ENCODE measurements at regions not wholly inside any gene's neighbourhood (a gene's known extent, or its start where the extent isn't known, plus 50 kb on each side); places are given as distances from the start of the nearest gene placed in this dataset.

GRCh38 chr2:217636578-217636977 lies 366.2 kb downstream of the TNS1 start:
- Histone ChIP-seq H3K9ac (ENCODE audit: low read length) (no peak overlapping the region), H3K79me2 (ENCODE audit: low read length) (no peaks in the 10 kb centered on the region), H3K9me3 (ENCODE audit: low read length) (no peaks in the 10 kb centered on the region), H3K4me3 (ENCODE audit: low read length) (no peak overlapping the region), H3K27ac (ENCODE audit: low read length) (no peak overlapping the region), H4K20me1 (ENCODE audit: insufficient read depth, low read depth, low read length) (no peaks in the 10 kb centered on the region), H3K27me3 (ENCODE audit: low read length) (no peaks in the 10 kb centered on the region), H3K9me2 (replicated peaks; ENCODE audit: insufficient read depth, low read length) (no peaks in the 10 kb centered on the region), H2AFZ (ENCODE audit: low read length) (no peak overlapping the region), H3K36me3 (ENCODE audit: insufficient read depth, low read length) (no peaks in the 10 kb centered on the region), H3K4me2 (ENCODE audit: low read depth, low read length, poor library complexity, severe bottlenecking) (no peak overlapping the region), H3K4me1 (ENCODE audit: low read length) (no peaks in the 10 kb centered on the region)
- DNase-seq = no peak

DNA sequence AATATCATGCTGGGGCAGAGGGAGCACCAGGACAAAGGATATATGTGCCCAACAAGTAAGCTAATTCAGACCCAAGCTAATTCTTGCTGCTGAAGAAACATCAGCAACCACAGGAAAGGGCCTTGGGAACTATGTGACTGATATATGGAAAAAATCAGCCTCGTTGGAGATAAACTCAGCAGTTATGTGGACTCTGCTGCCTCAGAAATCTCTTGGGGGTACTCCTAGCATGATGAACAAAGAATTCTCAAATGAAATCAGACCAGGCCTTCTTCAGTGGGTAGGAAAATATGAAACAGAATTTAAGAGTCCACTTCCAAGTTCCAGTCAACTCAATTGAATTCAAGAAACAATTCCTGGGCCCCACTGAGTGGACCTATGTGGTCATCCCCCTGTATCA lies 367.9 kb downstream of the TNS1 start:
- Histone ChIP-seq H2AFZ (ENCODE audit: low read length) (no peak overlapping the region), H3K4me1 (ENCODE audit: low read length) (no peaks in the 10 kb centered on the region), H3K79me2 (ENCODE audit: low read length) (no peaks in the 10 kb centered on the region), H3K9ac (ENCODE audit: low read length) (no peak overlapping the region), H3K27ac (ENCODE audit: low read length) (no peak overlapping the region), H3K27me3 (ENCODE audit: low read length) (no peaks in the 10 kb centered on the region), H3K9me3 (ENCODE audit: low read length) (no peaks in the 10 kb centered on the region), H3K4me3 (ENCODE audit: low read length) (no peak overlapping the region), H4K20me1 (ENCODE audit: insufficient read depth, low read depth, low read length) (no peaks in the 10 kb centered on the region), H3K4me2 (ENCODE audit: low read depth, low read length, poor library complexity, severe bottlenecking) (no peak overlapping the region), H3K9me2 (replicated peaks; ENCODE audit: insufficient read depth, low read length) (no peaks in the 10 kb centered on the region), H3K36me3 (ENCODE audit: insufficient read depth, low read length) (no peaks in the 10 kb centered on the region)
- no peak for DNase-seq

- Histone ChIP-seq H3K36me3 (ENCODE audit: insufficient read depth, low read length) (no peaks in the 10 kb centered on the region), H3K9ac (ENCODE audit: low read length) (no peak overlapping the region), H3K4me1 (ENCODE audit: low read length) (no peaks in the 10 kb centered on the region), H3K9me2 (replicated peaks; ENCODE audit: insufficient read depth, low read length) (no peaks in the 10 kb centered on the region), H4K20me1 (ENCODE audit: insufficient read depth, low read depth, low read length) (no peaks in the 10 kb centered on the region), H3K4me3 (ENCODE audit: low read length) (no peak overlapping the region), H3K27ac (ENCODE audit: low read length) (no peak overlapping the region), H3K27me3 (ENCODE audit: low read length) (no peaks in the 10 kb centered on the region), H3K79me2 (ENCODE audit: low read length) (no peaks in the 10 kb centered on the region), H3K9me3 (ENCODE audit: low read length) (no peaks in the 10 kb centered on the region), H3K4me2 (ENCODE audit: low read depth, low read length, poor library complexity, severe bottlenecking) (no peak overlapping the region), H2AFZ (ENCODE audit: low read length) (no peak overlapping the region)
- no peak for DNase-seq
Measured at GRCh38 chr2:217632043-217632442, 370.8 kb downstream of the TNS1 start.

- Histone ChIP-seq H3K36me3 (ENCODE audit: insufficient read depth, low read length) (no peaks in the 10 kb centered on the region), H3K27ac (ENCODE audit: low read length) (no peak overlapping the region), H3K4me2 (ENCODE audit: low read depth, low read length, poor library complexity, severe bottlenecking) (no peak overlapping the region), H2AFZ (ENCODE audit: low read length) (no peak overlapping the region), H3K9ac (ENCODE audit: low read length) (no peak overlapping the region), H4K20me1 (ENCODE audit: insufficient read depth, low read depth, low read length) (no peaks in the 10 kb centered on the region), H3K9me2 (replicated peaks; ENCODE audit: insufficient read depth, low read length) (no peaks in the 10 kb centered on the region), H3K4me1 (ENCODE audit: low read length) (no peaks in the 10 kb centered on the region), H3K9me3 (ENCODE audit: low read length) (no peaks in the 10 kb centered on the region), H3K27me3 (ENCODE audit: low read length) (no peaks in the 10 kb centered on the region), H3K4me3 (ENCODE audit: low read length) (no peak overlapping the region), H3K79me2 (ENCODE audit: low read length) (no peaks in the 10 kb centered on the region)
- no peak for DNase-seq
Measured at GRCh38 chr2:217631115-217631514, 371.7 kb downstream of the TNS1 start.

DNA sequence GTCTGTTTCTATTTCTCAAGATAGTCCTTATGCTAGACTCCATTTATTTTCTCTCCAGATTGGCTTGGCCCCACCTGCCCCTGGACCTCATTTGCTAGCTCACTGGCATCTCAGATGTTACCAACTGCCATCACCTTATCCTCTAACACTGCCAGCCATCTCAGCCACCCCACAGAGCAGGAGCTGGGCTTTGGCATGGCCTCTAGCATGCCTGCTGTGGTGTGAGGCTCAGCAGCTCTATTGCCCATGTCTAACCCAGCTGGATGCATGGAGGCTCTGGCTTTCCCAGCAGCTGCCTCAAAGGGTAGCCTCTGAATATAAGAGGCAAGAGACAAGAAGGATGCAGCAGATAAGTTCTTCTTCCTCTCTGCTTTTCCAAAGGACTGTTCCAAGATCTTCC lies 373.4 kb downstream of the TNS1 start:
- H3K27me3 ChIP-seq (ENCODE audit: low read length) = no peaks in the 10 kb centered on the region

GRCh38 chr2:217628061-217628460 lies 374.7 kb downstream of the TNS1 start:
- no peaks in the 10 kb centered on the region for H3K4me1 ChIP-seq (ENCODE audit: low read length)
- H3K36me3 ChIP-seq (ENCODE audit: insufficient read depth, low read length) = no peaks in the 10 kb centered on the region
- no peak overlapping the region for H2AFZ ChIP-seq (ENCODE audit: low read length)
- no peaks in the 10 kb centered on the region for H3K27me3 ChIP-seq (ENCODE audit: low read length)
- H4K20me1 ChIP-seq (ENCODE audit: insufficient read depth, low read depth, low read length) = no peaks in the 10 kb centered on the region
- DNase-seq = no peak
- no peaks in the 10 kb centered on the region for H3K9me3 ChIP-seq (ENCODE audit: low read length)
- H3K4me2 ChIP-seq (ENCODE audit: low read depth, low read length, poor library complexity, severe bottlenecking) = no peak overlapping the region
- no peaks in the 10 kb centered on the region for H3K9me2 ChIP-seq (replicated peaks; ENCODE audit: insufficient read depth, low read length)
- no peak overlapping the region for H3K4me3 ChIP-seq (ENCODE audit: low read length)
- H3K9ac ChIP-seq (ENCODE audit: low read length) = no peak overlapping the region
- H3K79me2 ChIP-seq (ENCODE audit: low read length) = no peaks in the 10 kb centered on the region
- H3K27ac ChIP-seq (ENCODE audit: low read length) = no peak overlapping the region

More for the DNA sequence above, 373.4 kb downstream of the TNS1 start:
- Histone ChIP-seq H3K27ac (ENCODE audit: low read length) (no peak overlapping the region), H3K4me3 (ENCODE audit: low read length) (no peak overlapping the region), H3K9me2 (replicated peaks; ENCODE audit: insufficient read depth, low read length) (no peaks in the 10 kb centered on the region), H3K36me3 (ENCODE audit: insufficient read depth, low read length) (no peaks in the 10 kb centered on the region), H3K9ac (ENCODE audit: low read length) (no peak overlapping the region), H3K4me1 (ENCODE audit: low read length) (no peaks in the 10 kb centered on the region), H3K9me3 (ENCODE audit: low read length) (no peaks in the 10 kb centered on the region), H3K79me2 (ENCODE audit: low read length) (no peaks in the 10 kb centered on the region), H4K20me1 (ENCODE audit: insufficient read depth, low read depth, low read length) (no peaks in the 10 kb centered on the region), H2AFZ (ENCODE audit: low read length) (no peak overlapping the region), H3K4me2 (ENCODE audit: low read depth, low read length, poor library complexity, severe bottlenecking) (no peak overlapping the region)
- no peak for DNase-seq

DNA sequence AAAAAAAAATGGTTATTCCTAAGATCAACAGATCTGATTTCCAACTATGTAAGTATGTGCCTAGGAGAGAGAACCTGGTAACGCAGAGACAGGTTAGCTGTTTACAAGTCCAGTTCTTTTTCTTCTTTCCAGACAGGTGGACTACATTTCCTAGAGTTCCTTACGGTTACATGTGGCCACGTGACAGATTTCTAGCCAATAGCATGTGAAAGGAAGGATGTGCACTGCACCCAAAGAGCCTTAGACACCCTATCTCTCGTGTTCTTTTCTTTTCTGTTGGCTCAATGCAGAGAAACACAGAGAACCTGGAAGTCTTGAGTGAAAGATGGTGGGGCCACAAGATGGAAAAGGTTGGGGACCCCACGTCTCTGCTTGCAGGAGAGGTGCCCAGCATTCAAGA lies 375.9 kb downstream of the TNS1 start:
- no peak overlapping the region for H3K4me3 ChIP-seq (ENCODE audit: low read length)
- H3K36me3 ChIP-seq (ENCODE audit: insufficient read depth, low read length) = no peaks in the 10 kb centered on the region
- H3K27me3 ChIP-seq (ENCODE audit: low read length) = no peaks in the 10 kb centered on the region
- no peak overlapping the region for H3K4me2 ChIP-seq (ENCODE audit: low read depth, low read length, poor library complexity, severe bottlenecking)
- no peaks in the 10 kb centered on the region for H3K9me3 ChIP-seq (ENCODE audit: low read length)
- H3K79me2 ChIP-seq (ENCODE audit: low read length) = no peaks in the 10 kb centered on the region
- H3K4me1 ChIP-seq (ENCODE audit: low read length) = no peaks in the 10 kb centered on the region
- H4K20me1 ChIP-seq (ENCODE audit: insufficient read depth, low read depth, low read length) = no peaks in the 10 kb centered on the region
- H3K9ac ChIP-seq (ENCODE audit: low read length) = no peak overlapping the region
- no peak overlapping the region for H3K27ac ChIP-seq (ENCODE audit: low read length)
- H3K9me2 ChIP-seq (replicated peaks; ENCODE audit: insufficient read depth, low read length) = no peaks in the 10 kb centered on the region
- DNase-seq = no peak
- no peak overlapping the region for H2AFZ ChIP-seq (ENCODE audit: low read length)

DNA sequence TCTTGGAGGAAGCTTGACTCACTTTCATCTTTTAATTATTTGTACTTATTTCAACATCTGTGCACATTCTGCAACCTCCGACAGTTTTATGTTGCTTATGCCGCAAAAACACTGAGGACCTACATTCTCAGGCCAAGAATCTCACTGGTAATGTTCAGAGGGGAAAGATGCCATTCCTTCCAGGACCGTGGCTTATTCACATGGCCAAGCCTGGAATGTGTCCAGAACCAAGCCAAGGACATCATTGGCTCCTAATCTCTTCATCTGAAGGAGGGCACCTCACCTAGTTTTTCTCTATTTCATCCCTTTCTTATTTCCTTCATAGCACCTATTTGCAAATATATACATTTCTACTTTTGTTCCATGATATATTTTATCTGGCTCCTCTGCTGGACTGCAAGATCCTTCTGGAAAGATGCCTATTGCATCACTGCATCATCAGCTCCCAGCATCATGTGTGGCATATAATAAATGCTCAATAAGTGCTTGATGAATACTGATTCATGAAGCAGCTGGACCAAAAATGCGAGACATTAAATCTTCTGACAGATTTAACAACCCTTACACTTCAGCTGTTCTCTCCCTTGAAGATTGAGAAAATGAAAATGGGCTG lies 377.1 kb downstream of the TNS1 start:
- no peaks in the 10 kb centered on the region for H3K79me2 ChIP-seq (ENCODE audit: low read length)

More for the DNA sequence above, 377.1 kb downstream of the TNS1 start:
- no peak overlapping the region for H2AFZ ChIP-seq (ENCODE audit: low read length)
- DNase-seq = no peak
- H3K27me3 ChIP-seq (ENCODE audit: low read length) = no peaks in the 10 kb centered on the region
- H3K4me2 ChIP-seq (ENCODE audit: low read depth, low read length, poor library complexity, severe bottlenecking) = no peak overlapping the region
- no peak overlapping the region for H3K9ac ChIP-seq (ENCODE audit: low read length)
- H4K20me1 ChIP-seq (ENCODE audit: insufficient read depth, low read depth, low read length) = no peaks in the 10 kb centered on the region
- no peaks in the 10 kb centered on the region for H3K9me3 ChIP-seq (ENCODE audit: low read length)
- no peaks in the 10 kb centered on the region for H3K36me3 ChIP-seq (ENCODE audit: insufficient read depth, low read length)
- no peak overlapping the region for H3K4me3 ChIP-seq (ENCODE audit: low read length)
- H3K4me1 ChIP-seq (ENCODE audit: low read length) = no peaks in the 10 kb centered on the region
- no peak overlapping the region for H3K27ac ChIP-seq (ENCODE audit: low read length)
- H3K9me2 ChIP-seq (replicated peaks; ENCODE audit: insufficient read depth, low read length) = no peaks in the 10 kb centered on the region
